ENCODE measurements at regions not wholly inside any gene's neighbourhood (a gene's known extent, or its start where the extent isn't known, plus 50 kb on each side); places are given as distances from the start of the nearest gene placed in this dataset.

GRCh38 chr4:19993242-19993641 is 258.5 kb upstream of the SLIT2 start:
- no peak for DNase-seq (ENCODE audit: low read depth)

- DNase-seq (ENCODE audit: low read depth), result no peak
Measured at GRCh38 chr4:19992471-19993093, 259.1 kb upstream of the SLIT2 start.

GRCh38 chr4:19987746-19988145 is 264.0 kb upstream of the SLIT2 start:
- DNase-seq (ENCODE audit: low read depth), result no peak

- DNase-seq (ENCODE audit: low read depth), result peak; percentile 86
Measured at GRCh38 chr4:19983072-19983471, 268.6 kb upstream of the SLIT2 start.

- peak; percentile 6 for DNase-seq (ENCODE audit: low read depth)
Measured at GRCh38 chr4:19982556-19982955, 269.1 kb upstream of the SLIT2 start.

GRCh38 chr4:19971829-19972228 is 279.9 kb upstream of the SLIT2 start:
- no peak for DNase-seq (ENCODE audit: low read depth)

GRCh38 chr4:19969492-19969891 is 282.2 kb upstream of the SLIT2 start:
- no peak for DNase-seq (ENCODE audit: low read depth)

GRCh38 chr4:19961091-19961490 is 290.6 kb upstream of the SLIT2 start:
- peak; percentile 61 for DNase-seq (ENCODE audit: low read depth)

GRCh38 chr4:19958848-19959247 is 292.9 kb upstream of the SLIT2 start:
- DNase-seq (ENCODE audit: low read depth), result no peak

- peak; percentile 78 for DNase-seq (ENCODE audit: low read depth)
Measured at GRCh38 chr4:19947349-19947748, 304.4 kb upstream of the SLIT2 start.

GRCh38 chr4:19945979-19946380 is 305.7 kb upstream of the SLIT2 start:
- DNase-seq (ENCODE audit: low read depth), result peak; percentile 95

GRCh38 chr4:19945501-19945900 is 306.2 kb upstream of the SLIT2 start:
- peak; percentile 6 for DNase-seq (ENCODE audit: low read depth)

- no peak for DNase-seq (ENCODE audit: low read depth)
Measured at GRCh38 chr4:19944806-19945205, 306.9 kb upstream of the SLIT2 start.

GRCh38 chr4:19944251-19944650 is 307.5 kb upstream of the SLIT2 start:
- DNase-seq (ENCODE audit: low read depth), result no peak

- no peak for DNase-seq (ENCODE audit: low read depth)
Measured at GRCh38 chr4:19941434-19941833, 310.3 kb upstream of the SLIT2 start.

- no peak for DNase-seq (ENCODE audit: low read depth)
Measured at GRCh38 chr4:19940861-19941260, 310.8 kb upstream of the SLIT2 start.

- peak; percentile 62 for DNase-seq (ENCODE audit: low read depth)
Measured at GRCh38 chr4:19936476-19936875, 315.2 kb upstream of the SLIT2 start.

GRCh38 chr4:19930742-19931141 is 321.0 kb upstream of the SLIT2 start:
- no peak for DNase-seq (ENCODE audit: low read depth)

GRCh38 chr4:19927381-19927780 is 324.3 kb upstream of the SLIT2 start:
- no peak for DNase-seq (ENCODE audit: low read depth)

GRCh38 chr4:19925516-19925915 is 326.2 kb upstream of the SLIT2 start:
- DNase-seq (ENCODE audit: low read depth), result no peak

- no peak for DNase-seq (ENCODE audit: low read depth)
Measured at GRCh38 chr4:19924761-19925160, 326.9 kb upstream of the SLIT2 start.

GRCh38 chr4:19915276-19915675 is 336.4 kb upstream of the SLIT2 start:
- DNase-seq (ENCODE audit: low read depth), result no peak

GRCh38 chr4:19913650-19914049 is 338.1 kb upstream of the SLIT2 start:
- no peak for DNase-seq (ENCODE audit: low read depth)

GRCh38 chr4:19910861-19911525 is 340.7 kb upstream of the SLIT2 start:
- DNase-seq (ENCODE audit: low read depth), result no peak
